Suprapubic skin (tissue), 3 donors: ENCODE measurements at regions not wholly inside any gene's neighbourhood (a gene's known extent, or its start where the extent isn't known, plus 50 kb on each side); places are given as distances from the start of the nearest gene placed in this dataset.

Source experiments
- CTCF ChIP-seq, 2 donors: fragments of 200-600 bp in 1 of 2; fragments of 450-650 bp in 1 of 2; sonication (generic) in 1 of 2; IDR thresholded peaks; one replicate each; pipeline ENCODE4 v1.5.1; 2016 to 2019; ENCODE audit warnings: antibody characterized with exemption in 2 of 2, mild to moderate bottlenecking in 1 of 2, moderate library complexity in 1 of 2
- POLR2AphosphoS5 ChIP-seq, 3 donors: sonication (generic); formaldehyde crosslinking; IDR thresholded peaks; one replicate each; pipeline ENCODE4 v1.6.1; 2017; ENCODE audit warnings: antibody characterized with exemption in 3 of 3

- no peak for TF ChIP-seq CTCF (IDR thresholded peaks at IDR 0.05)
- TF ChIP-seq POLR2AphosphoS5 (IDR thresholded peaks at IDR 0.05), result no peak
Observed at GRCh38 chr15:62795700-62796695, 246.5 kb upstream of the TPM1 start.
